Liver (tissue), 8 donors: ENCODE measurements at regions not wholly inside any gene's neighbourhood (a gene's known extent, or its start where the extent isn't known, plus 50 kb on each side); places are given as distances from the start of the nearest gene placed in this dataset.

Experiments
- DNase-seq: peaks from one replicate; pipeline ENCODE4 v3.0.0-alpha.2; 2017; ENCODE audit warnings: low spot score
- H3K27ac ChIP-seq, 2 donors: one replicate each; pipeline ENCODE4 v1.7.0; 2013; ENCODE audit warnings: inconsistent platforms in 2 of 2, low read length in 2 of 2, control low read depth in 1 of 2, low read depth in 1 of 2, mild to moderate bottlenecking in 1 of 2
- H3K27me3 ChIP-seq, 4 donors: one replicate each; pipeline versions ENCODE4 v1.6.1 to v1.7.0; 2013; ENCODE audit warnings: low read length in 3 of 4, inconsistent platforms in 1 of 4, mild to moderate bottlenecking in 1 of 4, moderate library complexity in 1 of 4; ENCODE audit not compliant: control insufficient read depth in 4 of 4, insufficient read depth in 4 of 4
- H3K36me3 ChIP-seq, 4 donors: one replicate each; pipeline versions ENCODE4 v1.6.1 to v1.7.0; 2013; ENCODE audit warnings: low read length in 3 of 4, mild to moderate bottlenecking in 3 of 4, low read depth in 1 of 4, moderate library complexity in 1 of 4; ENCODE audit not compliant: control insufficient read depth in 4 of 4, insufficient read depth in 3 of 4
- H3K4me1 ChIP-seq, 4 donors: one replicate each; pipeline versions ENCODE4 v1.6.1 to v1.7.0; 2013; ENCODE audit warnings: low read length in 3 of 4, mild to moderate bottlenecking in 3 of 4, moderate library complexity in 1 of 4; ENCODE audit not compliant: control insufficient read depth in 4 of 4, insufficient read depth in 4 of 4
- H3K4me3 ChIP-seq, 3 donors: one replicate each; pipeline versions ENCODE4 v1.6.1 to v1.7.0; 2013; ENCODE audit warnings: low read length in 3 of 3, control low read depth in 1 of 3, low read depth in 1 of 3, mild to moderate bottlenecking in 1 of 3
- H3K9ac ChIP-seq, 2 donors: one replicate each; pipeline ENCODE4 v1.7.0; 2013; ENCODE audit warnings: low read length in 2 of 2, mild to moderate bottlenecking in 2 of 2, moderate library complexity in 2 of 2, control low read depth in 1 of 2, low read depth in 1 of 2
- H3K9me3 ChIP-seq, 4 donors: one replicate each; pipeline versions ENCODE4 v1.6.1 to v1.7.0; 2013; ENCODE audit warnings: low read length in 3 of 4; ENCODE audit not compliant: control insufficient read depth in 4 of 4
- EGR1 ChIP-seq, 2 donors: IDR thresholded peaks; 2 replicates each; pipeline ENCODE4 v1.6.1; 2016 to 2018; ENCODE audit warnings: antibody characterized with exemption in 2 of 2, low read depth in 2 of 2
- HNF4G ChIP-seq: IDR thresholded peaks from 2 replicates; pipeline ENCODE4 v1.6.1; 2016; ENCODE audit warnings: antibody characterized with exemption
- JUND ChIP-seq, 2 donors: IDR thresholded peaks; 2 replicates each; pipeline ENCODE4 v1.6.1; 2016; ENCODE audit warnings: antibody characterized with exemption in 2 of 2
- NR2F2 ChIP-seq: IDR thresholded peaks from 2 replicates; pipeline ENCODE4 v1.6.1; 2016; ENCODE audit warnings: antibody characterized with exemption
- RAD21 ChIP-seq, 2 donors: IDR thresholded peaks; 2 replicates each; pipeline ENCODE4 v1.6.1; 2016; ENCODE audit warnings: antibody characterized with exemption in 2 of 2, mild to moderate bottlenecking in 2 of 2
- REST ChIP-seq: IDR thresholded peaks from 2 replicates; pipeline ENCODE4 v1.6.1; 2016; ENCODE audit warnings: antibody characterized with exemption, mild to moderate bottlenecking
- SP1 ChIP-seq: IDR thresholded peaks from 2 replicates; pipeline ENCODE4 v1.6.1; 2018; ENCODE audit warnings: antibody characterized with exemption, mild to moderate bottlenecking
- YY1 ChIP-seq: IDR thresholded peaks from 2 replicates; pipeline ENCODE4 v1.6.1; 2016; ENCODE audit warnings: antibody characterized with exemption, mild to moderate bottlenecking
- WGBS: extraction: QIAGEN DNeasy Blood & Tissue Kit; methylation state at CpG from one replicate; pipeline ENCODE4 v1.1.7; 2013; 5-methylcytosine and 5-hydroxymethylcytosine counted together
- TF ChIP-seq, protein P1 (sequence below): fragments of 150-350 bp; IDR thresholded peaks from 2 replicates; pipeline ENCODE4 v1.5.1; 2017; ENCODE audit warnings: improper control_type of control experiment, low read depth, low read length; ENCODE audit not compliant: missing input control
- TF ChIP-seq, protein P2 (sequence below): IDR thresholded peaks from 2 replicates; pipeline ENCODE4 v1.6.1; 2016; ENCODE audit warnings: antibody characterized with exemption
- donor health status: healthy.
- donor health status: healthy.
- donor health status: healthy.
- donor health status: healthy.
- donor health status: healthy.

DNA sequence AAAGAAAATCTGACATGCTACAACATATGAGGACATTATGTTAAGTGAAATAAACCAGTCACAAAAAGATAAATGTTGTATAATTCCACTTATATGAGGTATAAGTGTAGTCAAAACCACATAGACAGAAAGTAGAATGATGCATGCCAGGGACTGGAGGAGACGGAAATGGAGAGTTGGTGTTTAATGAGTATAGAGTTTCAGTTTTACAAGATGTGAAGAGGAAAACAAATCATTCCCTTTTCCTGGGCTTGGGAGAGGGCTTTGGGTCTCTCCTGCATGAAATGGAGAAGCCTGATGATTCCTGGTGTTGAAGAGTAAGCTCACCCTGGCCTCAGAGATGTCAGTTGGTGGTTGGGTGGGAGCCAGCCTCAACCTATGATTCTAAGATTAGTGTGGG lies 158.4 kb upstream of the PLXNC1 start (continued):
- TF ChIP-seq REST (no peak), NR2F2 (no peak), HNF4G (no peak)

DNA sequence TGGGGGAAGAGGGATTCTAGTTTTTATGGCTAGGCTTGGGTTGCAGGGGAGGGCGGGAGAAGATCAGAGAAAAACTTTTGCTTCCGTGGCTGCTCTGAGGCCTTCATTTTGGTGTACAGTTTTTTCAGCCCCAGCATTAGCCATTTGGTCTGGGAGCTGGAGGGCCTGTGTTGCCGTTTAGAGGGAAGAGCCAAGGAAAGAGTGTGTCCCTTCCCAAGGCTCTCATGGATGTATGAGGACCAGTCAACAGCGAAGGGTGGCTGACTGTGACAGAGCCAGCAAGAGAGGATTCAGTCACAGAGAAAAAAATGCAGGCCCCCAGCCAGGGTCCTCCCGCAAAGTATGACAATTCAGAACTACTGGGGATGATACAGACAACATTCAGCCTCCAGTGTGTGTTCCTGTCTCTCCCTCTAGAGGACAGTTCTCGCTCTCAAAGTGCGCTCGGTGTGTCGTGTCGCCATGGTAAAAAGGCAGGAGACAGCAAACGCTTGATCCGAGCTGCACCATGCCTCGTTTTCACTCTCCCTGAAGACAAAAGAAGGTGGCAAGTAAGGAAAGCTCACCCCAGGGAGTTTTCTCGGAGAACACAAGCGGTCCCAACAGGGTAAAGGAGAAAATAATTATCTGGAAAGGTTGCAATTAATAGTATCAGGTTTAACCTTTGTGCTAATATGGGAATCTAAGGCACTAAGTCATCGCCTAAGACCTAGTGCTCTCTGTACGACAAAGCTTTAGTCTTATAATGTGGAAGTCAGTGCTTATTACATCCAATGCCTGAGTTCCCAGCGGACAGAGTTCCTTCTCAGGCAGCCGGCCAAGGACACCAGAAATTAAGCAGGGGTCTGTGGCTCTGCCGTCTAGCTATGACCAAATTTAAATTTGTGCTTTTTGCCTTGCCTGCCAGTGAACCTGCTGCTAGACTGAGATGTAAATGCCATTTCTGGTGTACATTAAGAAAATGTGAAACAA lies 157.3 kb upstream of the PLXNC1 start:
- Histone ChIP-seq H3K9ac (no peak overlapping the region), H3K9me3 (no peaks in the 10 kb centered on the region), H3K27ac (no peak overlapping the region), H3K4me3 (no peak overlapping the region), H3K4me1 (peaks cover 0 to 3% (median 0%) of the 10 kb centered on the region in 4 donors), H3K27me3 (no peaks in the 10 kb centered on the region), H3K36me3 (no peaks in the 10 kb centered on the region)
- TF ChIP-seq RAD21 (IDR thresholded peaks at IDR 0.05): peak; percentile 61 to 79
- TF ChIP-seq, protein P1, sequence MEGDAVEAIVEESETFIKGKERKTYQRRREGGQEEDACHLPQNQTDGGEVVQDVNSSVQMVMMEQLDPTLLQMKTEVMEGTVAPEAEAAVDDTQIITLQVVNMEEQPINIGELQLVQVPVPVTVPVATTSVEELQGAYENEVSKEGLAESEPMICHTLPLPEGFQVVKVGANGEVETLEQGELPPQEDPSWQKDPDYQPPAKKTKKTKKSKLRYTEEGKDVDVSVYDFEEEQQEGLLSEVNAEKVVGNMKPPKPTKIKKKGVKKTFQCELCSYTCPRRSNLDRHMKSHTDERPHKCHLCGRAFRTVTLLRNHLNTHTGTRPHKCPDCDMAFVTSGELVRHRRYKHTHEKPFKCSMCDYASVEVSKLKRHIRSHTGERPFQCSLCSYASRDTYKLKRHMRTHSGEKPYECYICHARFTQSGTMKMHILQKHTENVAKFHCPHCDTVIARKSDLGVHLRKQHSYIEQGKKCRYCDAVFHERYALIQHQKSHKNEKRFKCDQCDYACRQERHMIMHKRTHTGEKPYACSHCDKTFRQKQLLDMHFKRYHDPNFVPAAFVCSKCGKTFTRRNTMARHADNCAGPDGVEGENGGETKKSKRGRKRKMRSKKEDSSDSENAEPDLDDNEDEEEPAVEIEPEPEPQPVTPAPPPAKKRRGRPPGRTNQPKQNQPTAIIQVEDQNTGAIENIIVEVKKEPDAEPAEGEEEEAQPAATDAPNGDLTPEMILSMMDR: peak; percentile 34
- TF ChIP-seq SP1: no peak
- DNase-seq: no peak
- 51% methylated on average over 20 of the region's 20 CpGs for WGBS

DNA sequence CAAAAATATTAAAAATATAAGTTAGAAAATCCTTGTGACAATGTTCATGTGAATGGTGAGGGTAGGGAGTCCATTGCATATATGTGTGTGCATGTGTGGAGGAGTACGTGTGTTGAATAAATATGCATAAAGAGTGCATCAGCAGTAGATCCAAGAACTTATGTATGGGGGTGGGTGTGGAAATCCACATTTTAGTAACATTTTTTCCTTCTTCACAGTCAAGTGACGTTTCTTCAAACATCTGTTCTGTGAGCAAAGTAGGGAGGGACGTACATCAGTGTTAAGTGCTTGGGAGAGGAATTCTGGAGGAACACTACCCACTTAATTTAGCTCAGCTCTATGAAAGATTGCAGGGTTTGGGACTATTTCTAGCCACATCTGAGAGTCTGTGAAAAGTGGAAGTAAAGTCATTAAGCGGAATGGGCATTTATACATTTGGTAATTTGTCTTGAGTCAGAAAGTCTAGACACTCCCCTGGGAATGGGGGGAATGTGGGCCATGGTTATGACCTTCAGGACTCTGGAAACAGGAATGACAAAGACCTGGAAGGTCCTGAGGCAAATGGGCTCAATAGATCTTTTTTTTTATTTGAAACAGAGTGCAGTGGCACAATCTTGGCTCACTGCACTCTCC lies 156.4 kb upstream of the PLXNC1 start:
- Histone ChIP-seq H3K27me3 (no peaks in the 10 kb centered on the region), H3K4me1 (peaks cover 0 to 3% (median 0%) of the 10 kb centered on the region in 4 donors), H3K36me3 (no peaks in the 10 kb centered on the region), H3K4me3 (no peak overlapping the region), H3K27ac (no peak overlapping the region), H3K9me3 (no peaks in the 10 kb centered on the region), H3K9ac (no peak overlapping the region)
- TF ChIP-seq JUND (IDR thresholded peaks at IDR 0.05) (no peak), YY1 (no peak), EGR1 (IDR thresholded peaks at IDR 0.05; ENCODE audit: low read depth in 2 of 2) (no peak)
- TF ChIP-seq, protein P1: no peak
- TF ChIP-seq, protein P2, sequence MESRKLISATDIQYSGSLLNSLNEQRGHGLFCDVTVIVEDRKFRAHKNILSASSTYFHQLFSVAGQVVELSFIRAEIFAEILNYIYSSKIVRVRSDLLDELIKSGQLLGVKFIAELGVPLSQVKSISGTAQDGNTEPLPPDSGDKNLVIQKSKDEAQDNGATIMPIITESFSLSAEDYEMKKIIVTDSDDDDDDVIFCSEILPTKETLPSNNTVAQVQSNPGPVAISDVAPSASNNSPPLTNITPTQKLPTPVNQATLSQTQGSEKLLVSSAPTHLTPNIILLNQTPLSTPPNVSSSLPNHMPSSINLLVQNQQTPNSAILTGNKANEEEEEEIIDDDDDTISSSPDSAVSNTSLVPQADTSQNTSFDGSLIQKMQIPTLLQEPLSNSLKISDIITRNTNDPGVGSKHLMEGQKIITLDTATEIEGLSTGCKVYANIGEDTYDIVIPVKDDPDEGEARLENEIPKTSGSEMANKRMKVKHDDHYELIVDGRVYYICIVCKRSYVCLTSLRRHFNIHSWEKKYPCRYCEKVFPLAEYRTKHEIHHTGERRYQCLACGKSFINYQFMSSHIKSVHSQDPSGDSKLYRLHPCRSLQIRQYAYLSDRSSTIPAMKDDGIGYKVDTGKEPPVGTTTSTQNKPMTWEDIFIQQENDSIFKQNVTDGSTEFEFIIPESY: no peak
- no peak for DNase-seq
- 91% methylated on average over 4 of the region's 4 CpGs for WGBS
